ENCODE measurements at regions not wholly inside any gene's neighbourhood (a gene's known extent, or its start where the extent isn't known, plus 50 kb on each side); places are given as distances from the start of the nearest gene placed in this dataset.

DNA sequence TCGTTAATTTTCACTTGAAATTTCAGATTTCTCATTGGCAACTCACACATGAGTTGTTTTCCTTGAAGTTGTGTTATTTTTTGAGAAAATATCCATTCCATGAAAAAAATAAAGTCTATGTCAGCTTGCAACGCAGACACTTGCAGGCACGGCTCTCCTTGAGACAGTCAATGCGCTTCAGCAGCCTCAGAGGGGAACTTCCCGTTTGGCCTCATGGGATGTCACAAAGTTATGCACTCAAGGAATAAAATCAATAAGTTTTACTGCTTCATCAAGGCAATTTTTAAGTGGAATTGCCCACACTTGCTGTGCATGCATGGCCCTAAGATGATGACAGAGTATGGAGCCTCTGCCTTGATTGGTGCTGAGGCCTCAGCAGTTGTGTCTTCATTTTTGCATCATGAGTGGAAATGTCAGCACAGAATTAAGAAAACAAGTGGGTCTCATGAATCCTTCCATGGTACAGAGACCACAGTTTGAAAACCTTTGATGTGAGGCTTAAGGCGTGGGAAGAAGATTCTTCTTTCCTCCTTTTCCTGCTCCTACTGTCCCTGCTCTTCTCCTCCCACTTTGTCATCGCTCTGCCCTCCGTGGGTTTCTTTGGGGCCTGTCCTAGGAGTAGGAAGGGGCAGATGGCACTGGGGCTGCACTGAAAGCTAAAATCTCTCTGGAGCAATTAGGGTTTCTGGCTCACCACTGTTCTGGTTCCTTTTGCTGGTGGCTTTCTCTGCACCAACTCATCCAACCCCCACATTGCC lies 509.0 kb upstream of the B3GAT1 start:
- no peaks in the 10 kb centered on the region for H3K4me1 Mint-ChIP-seq (ENCODE audit: low read depth)
- H3K27me3 Mint-ChIP-seq (ENCODE audit: low read depth) = peaks cover 21% of the 10 kb centered on the region
- H3K27ac Mint-ChIP-seq = no peak overlapping the region
- no peak for DNase-seq
- no peak overlapping the region for H3K4me3 Mint-ChIP-seq
- no peaks in the 10 kb centered on the region for H3K36me3 Mint-ChIP-seq (ENCODE audit: insufficient read depth in 2 of 2)
- ATAC-seq (replicated peaks in 1 of 2) = no peak
- peaks cover 3 to 4% of the 10 kb centered on the region in 2 donors for H3K9me3 Mint-ChIP-seq

DNA sequence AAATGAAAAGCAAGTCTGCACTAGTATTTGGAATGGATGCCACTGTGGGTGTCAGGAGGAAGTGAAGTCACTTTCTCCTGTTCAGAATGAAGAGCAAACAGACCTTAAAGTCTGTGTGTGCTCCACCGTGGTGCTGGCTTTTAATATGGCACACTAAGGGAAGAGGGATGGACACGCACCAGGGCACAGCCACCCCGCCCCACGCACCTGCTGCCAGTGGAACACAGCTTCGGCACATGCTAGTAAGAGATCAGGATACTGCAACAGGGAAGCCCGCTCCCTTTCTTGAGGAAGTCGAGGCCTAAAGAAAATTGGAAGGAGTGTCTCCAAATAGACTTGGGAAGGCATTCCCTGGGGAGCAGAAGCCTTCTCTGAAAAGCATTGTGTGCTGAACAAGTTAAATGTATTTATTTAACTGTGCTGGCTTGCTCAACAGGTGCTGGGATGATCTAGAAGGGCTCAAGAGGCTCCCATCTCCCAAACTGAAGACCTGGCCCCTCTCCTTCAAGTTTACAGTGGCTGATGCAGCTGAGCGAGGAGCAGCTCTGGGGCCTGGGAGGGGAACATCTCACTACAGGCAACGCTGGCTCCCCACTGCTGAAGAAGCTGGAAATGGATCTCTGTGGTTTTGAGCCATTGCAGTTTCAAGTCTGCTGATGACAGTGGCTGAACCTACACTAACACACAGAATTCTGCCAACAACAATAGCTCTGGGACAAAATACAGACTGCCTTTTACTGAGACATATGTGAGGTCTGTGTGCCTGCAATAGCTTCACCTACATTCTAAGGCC lies 504.6 kb upstream of the B3GAT1 start:
- Mint-ChIP-seq H3K27ac (no peak overlapping the region), H3K9me3 (no peaks in the 10 kb centered on the region), H3K36me3 (ENCODE audit: insufficient read depth in 2 of 2) (no peaks in the 10 kb centered on the region), H3K4me3 (no peak overlapping the region), H3K4me1 (ENCODE audit: low read depth) (no peaks in the 10 kb centered on the region), H3K27me3 (ENCODE audit: low read depth) (peaks cover 26% of the 10 kb centered on the region)
- ATAC-seq (replicated peaks in 1 of 2) (no peak), DNase-seq (no peak)

DNA sequence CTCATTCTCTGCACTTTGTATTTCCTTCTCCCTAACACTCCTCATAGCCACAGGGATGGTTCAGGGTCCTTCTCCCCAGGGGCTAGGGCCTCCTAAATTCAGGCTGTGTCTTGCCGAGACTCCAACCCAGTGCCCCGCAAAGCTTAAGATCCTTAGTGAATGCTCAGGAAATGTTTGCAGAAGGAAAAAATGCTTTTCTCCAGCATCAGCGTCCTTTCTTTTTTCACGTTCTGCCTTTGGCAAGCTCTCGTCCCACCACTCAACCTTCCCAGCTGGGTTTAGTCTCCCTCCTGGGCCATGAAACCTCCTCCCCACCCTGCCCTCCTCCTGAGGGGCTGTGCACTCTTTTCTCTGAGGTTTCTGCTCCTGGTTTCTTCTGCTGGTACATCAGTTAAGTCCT lies 503.8 kb upstream of the B3GAT1 start:
- Mint-ChIP-seq H3K36me3 (ENCODE audit: insufficient read depth in 2 of 2) (no peaks in the 10 kb centered on the region), H3K27me3 (ENCODE audit: low read depth) (peaks cover 26% of the 10 kb centered on the region), H3K27ac (no peak overlapping the region), H3K4me3 (no peak overlapping the region), H3K9me3 (no peaks in the 10 kb centered on the region), H3K4me1 (ENCODE audit: low read depth) (no peaks in the 10 kb centered on the region)
- DNase-seq (no peak), ATAC-seq (replicated peaks in 1 of 2) (no peak)

DNA sequence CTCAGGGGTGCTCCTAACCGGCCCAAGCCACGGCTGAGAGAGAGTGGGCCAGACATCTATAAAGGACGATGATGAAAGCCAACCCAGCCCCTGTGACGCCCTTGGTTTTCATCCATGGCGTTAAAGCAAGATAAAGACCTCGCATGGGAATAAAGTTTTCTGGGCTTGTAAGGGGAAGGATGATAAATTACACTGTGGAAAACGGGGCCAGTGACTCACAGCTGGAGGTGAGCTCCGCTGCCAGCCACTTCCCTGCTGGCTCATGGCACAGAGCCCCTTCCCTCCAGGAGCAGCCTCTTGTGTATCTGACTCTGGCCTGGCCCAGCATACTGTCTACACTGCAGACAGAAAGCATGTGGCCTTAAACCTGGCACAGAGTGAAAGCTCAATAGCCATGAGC lies 503.2 kb upstream of the B3GAT1 start:
- Mint-ChIP-seq H3K4me3 (no peak overlapping the region), H3K27ac (no peak overlapping the region), H3K36me3 (ENCODE audit: insufficient read depth in 2 of 2) (no peaks in the 10 kb centered on the region), H3K4me1 (ENCODE audit: low read depth) (no peaks in the 10 kb centered on the region), H3K27me3 (ENCODE audit: low read depth) (peaks cover 21% of the 10 kb centered on the region), H3K9me3 (no peaks in the 10 kb centered on the region)
- ATAC-seq (replicated peaks in 1 of 2) (no peak), DNase-seq (no peak)

DNA sequence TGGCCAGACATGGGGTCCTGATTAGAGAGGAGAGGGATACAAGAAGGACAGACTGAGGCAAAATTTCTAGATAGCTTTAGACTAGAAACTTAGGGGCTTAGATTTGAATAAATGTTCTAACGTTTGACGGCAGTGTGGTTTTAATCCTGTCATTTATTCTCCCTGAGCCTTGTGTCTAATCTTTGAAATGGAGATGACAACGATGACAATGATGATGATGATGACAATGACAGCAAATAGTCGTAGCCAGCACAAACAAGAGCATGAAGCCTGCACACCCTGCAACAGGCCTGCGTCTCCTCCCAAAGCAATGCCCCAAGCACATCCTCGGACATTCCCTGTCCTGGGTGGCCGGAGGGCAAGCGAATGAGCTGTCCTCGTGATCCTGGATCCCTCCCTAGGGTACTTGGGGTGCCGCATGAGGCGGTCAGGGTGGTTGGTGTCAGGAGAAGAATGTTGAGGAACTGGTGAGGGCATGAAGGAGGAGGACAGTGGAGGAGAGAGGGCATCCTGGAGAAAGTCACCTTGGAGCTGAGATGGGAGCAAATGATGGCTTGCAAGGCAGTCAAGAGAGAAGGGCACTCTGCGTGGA lies 502.1 kb upstream of the B3GAT1 start:
- no peaks in the 10 kb centered on the region for H3K36me3 Mint-ChIP-seq (ENCODE audit: insufficient read depth in 2 of 2)
- H3K9me3 Mint-ChIP-seq = no peaks in the 10 kb centered on the region
- H3K4me3 Mint-ChIP-seq = no peak overlapping the region
- no peaks in the 10 kb centered on the region for H3K4me1 Mint-ChIP-seq (ENCODE audit: low read depth)
- ATAC-seq (replicated peaks in 1 of 2) (no peak), DNase-seq (no peak)
- H3K27ac Mint-ChIP-seq = no peak overlapping the region
- H3K27me3 Mint-ChIP-seq (ENCODE audit: low read depth) = peaks cover 10% of the 10 kb centered on the region

DNA sequence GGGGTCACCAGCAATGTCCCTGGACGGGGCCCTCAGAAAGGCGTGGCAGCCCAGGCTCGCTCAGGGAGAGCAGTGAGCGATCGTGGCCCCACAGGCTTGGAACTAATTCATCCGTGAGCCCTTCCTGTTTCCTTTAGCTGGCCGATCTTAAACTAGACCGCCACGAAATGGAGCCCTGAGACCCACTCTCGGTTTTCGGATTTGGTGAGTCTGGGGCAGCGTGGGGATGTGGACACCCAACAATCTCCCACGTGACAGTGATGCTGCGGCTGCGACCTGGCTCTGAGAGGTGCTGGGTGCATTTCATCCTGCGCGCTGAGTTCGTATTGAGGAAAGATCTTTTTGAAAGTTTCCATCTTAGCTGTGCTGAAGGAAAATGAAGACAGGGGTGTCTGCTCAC lies 501.3 kb upstream of the B3GAT1 start:
- no peak overlapping the region for H3K4me3 Mint-ChIP-seq
- DNase-seq (no peak), ATAC-seq (replicated peaks in 1 of 2) (no peak)
- H3K27me3 Mint-ChIP-seq (ENCODE audit: low read depth) = peaks cover 5% of the 10 kb centered on the region
- H3K36me3 Mint-ChIP-seq (ENCODE audit: insufficient read depth in 2 of 2) = no peaks in the 10 kb centered on the region
- no peaks in the 10 kb centered on the region for H3K4me1 Mint-ChIP-seq (ENCODE audit: low read depth)
- H3K27ac Mint-ChIP-seq = no peak overlapping the region
- no peaks in the 10 kb centered on the region for H3K9me3 Mint-ChIP-seq

DNA sequence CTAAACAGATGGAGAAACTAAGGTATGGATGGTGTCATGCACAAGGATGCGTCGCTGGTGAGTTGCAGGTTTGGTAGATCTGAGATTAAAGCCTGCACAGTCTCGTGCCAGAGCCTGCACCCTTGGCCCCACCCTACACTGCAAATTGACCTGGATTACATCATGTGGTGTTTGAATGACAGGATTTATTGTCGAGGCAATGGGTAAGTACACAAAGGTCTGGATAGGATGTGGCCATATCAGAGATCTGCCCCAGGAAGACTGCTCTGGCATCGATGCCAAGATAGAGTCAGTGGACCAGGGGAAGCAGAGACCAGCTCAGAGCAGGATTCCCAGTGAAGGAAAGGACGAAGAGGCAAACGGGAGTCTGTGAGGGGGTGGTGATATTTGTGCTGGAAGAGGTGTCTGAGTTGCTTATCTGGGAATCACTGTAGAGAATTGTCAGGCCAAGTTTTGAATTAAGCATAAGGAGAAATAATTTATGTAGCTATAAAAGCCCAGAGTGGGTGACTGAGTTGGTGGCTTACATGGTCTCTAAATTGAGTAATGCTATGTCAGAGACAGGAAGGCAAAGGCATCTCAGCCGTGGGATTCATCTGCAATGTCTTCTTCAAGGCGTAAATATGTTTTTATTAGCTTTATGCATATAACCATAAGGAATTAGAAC lies 499.6 kb upstream of the B3GAT1 start:
- no peak overlapping the region for H3K27ac Mint-ChIP-seq
- ATAC-seq (replicated peaks in 1 of 2) = no peak
- no peaks in the 10 kb centered on the region for H3K9me3 Mint-ChIP-seq
- H3K4me1 Mint-ChIP-seq (ENCODE audit: low read depth) = no peaks in the 10 kb centered on the region
- DNase-seq = no peak
- peaks cover 5% of the 10 kb centered on the region for H3K27me3 Mint-ChIP-seq (ENCODE audit: low read depth)
- no peak overlapping the region for H3K4me3 Mint-ChIP-seq
- H3K36me3 Mint-ChIP-seq (ENCODE audit: insufficient read depth in 2 of 2) = no peaks in the 10 kb centered on the region

DNA sequence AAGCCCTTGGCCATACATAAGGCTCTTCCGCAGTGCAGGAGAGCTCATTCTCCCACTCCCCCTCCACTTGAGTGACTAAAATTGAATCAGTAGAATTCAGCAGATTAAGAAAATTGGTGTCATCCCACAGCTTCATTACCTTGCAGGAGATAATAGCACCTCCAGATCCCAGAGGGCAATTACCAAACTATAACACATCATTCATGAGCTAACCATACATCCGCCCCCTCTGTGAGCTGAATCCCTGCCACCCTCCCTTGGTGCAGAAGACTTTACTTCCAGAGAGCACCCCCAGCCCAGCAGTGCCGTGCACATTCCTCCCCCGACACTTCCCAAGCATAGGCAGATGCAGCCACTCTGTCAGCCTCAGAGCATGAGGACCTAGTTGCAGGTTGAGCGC lies 496.5 kb upstream of the B3GAT1 start:
- no peak for ATAC-seq (replicated peaks in 1 of 2)
- no peak overlapping the region for H3K27ac Mint-ChIP-seq

DNA sequence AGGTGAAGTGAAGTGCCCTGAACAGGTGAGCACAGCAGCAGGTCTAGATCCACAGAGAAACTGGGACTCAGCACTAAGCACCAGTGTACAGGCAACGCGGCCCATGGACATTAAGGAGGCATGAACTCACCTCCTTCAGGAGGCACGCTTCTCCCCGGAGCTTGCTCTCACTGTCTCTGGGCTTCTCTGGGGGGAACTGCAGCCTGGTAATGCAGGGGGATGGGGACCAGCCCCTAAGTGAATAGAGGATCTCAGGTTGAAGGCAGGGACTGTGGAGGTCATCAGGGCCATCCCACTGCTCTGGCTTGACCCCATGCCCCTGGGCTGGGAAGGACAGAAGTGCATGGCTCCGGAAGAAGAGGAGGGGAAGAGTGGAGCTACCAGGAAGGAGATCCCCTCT lies 495.6 kb upstream of the B3GAT1 start:
- Mint-ChIP-seq H3K27ac (no peak overlapping the region), H3K9me3 (no peaks in the 10 kb centered on the region), H3K4me1 (ENCODE audit: low read depth) (no peaks in the 10 kb centered on the region), H3K36me3 (ENCODE audit: insufficient read depth in 2 of 2) (no peaks in the 10 kb centered on the region), H3K27me3 (ENCODE audit: low read depth) (peaks cover 8% of the 10 kb centered on the region), H3K4me3 (no peak overlapping the region)
- no peak for DNase-seq
- ATAC-seq (replicated peaks in 1 of 2) = no peak

More for the DNA sequence above, 496.5 kb upstream of the B3GAT1 start:
- H3K27me3 Mint-ChIP-seq (ENCODE audit: low read depth) = peaks cover 12% of the 10 kb centered on the region
- no peak for DNase-seq
- H3K4me3 Mint-ChIP-seq = no peak overlapping the region
- H3K4me1 Mint-ChIP-seq (ENCODE audit: low read depth) = no peaks in the 10 kb centered on the region
- no peaks in the 10 kb centered on the region for H3K9me3 Mint-ChIP-seq
- no peaks in the 10 kb centered on the region for H3K36me3 Mint-ChIP-seq (ENCODE audit: insufficient read depth in 2 of 2)

DNA sequence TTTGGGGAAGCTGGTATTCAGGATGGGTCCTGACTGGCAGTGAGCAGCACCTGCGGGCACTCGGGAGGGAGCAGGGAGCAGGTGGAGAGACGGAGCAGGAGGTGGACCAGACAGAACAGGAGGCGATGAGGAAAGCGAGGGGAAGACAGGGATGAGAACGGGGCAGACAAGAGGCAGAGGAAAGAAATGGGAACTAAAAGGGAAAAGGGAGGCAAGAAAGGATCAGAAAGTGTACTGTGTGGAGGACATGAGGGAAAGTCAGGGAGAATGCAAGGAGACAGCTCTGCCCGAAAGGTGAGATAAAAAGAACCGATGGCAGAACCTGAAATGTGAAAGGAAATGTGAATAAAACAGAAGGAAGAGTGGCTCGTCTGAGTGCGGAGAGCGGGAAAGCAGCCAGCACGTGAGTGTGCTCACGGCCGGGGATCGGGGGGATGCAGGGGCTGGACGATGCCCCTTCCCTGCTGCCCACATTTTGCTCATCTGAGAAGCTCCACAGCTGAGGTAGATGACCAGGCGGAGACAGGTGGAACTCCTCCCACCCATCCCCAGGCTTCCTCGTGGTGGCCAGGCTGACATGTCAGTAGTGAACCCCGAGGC lies 494.4 kb upstream of the B3GAT1 start:
- H3K4me3 Mint-ChIP-seq = no peak overlapping the region
- no peaks in the 10 kb centered on the region for H3K9me3 Mint-ChIP-seq
- no peaks in the 10 kb centered on the region for H3K36me3 Mint-ChIP-seq (ENCODE audit: insufficient read depth in 2 of 2)
- H3K27ac Mint-ChIP-seq = no peak overlapping the region
- no peaks in the 10 kb centered on the region for H3K4me1 Mint-ChIP-seq (ENCODE audit: low read depth)
- no peak for ATAC-seq (replicated peaks in 1 of 2)
- no peak for DNase-seq
- H3K27me3 Mint-ChIP-seq (ENCODE audit: low read depth) = peaks cover 18% of the 10 kb centered on the region

DNA sequence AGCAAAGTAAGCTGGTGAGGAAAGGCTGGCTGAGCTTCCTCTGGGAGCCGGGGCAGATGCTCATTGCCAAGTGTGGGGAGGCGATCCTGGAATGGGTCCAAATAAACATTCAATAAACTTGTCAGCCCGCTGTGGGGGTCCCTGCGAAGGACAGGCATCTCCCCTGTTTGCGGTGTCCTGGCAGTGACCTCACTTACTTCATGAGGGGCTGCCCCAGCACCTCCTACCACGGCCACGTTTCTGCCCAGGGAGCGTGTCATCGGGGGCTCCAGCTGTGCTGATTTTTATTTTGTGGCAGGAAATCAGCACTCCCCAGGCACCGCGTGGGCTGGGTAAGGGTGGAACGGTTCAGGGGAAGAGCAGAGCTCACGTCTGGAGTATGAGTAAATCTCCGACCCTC lies 493.9 kb upstream of the B3GAT1 start:
- Mint-ChIP-seq H3K4me3 (no peak overlapping the region), H3K27ac (no peak overlapping the region), H3K36me3 (ENCODE audit: insufficient read depth in 2 of 2) (no peaks in the 10 kb centered on the region), H3K4me1 (ENCODE audit: low read depth) (no peaks in the 10 kb centered on the region), H3K27me3 (ENCODE audit: low read depth) (peaks cover 23% of the 10 kb centered on the region), H3K9me3 (no peaks in the 10 kb centered on the region)
- no peak for DNase-seq
- ATAC-seq (replicated peaks in 1 of 2) = no peak

DNA sequence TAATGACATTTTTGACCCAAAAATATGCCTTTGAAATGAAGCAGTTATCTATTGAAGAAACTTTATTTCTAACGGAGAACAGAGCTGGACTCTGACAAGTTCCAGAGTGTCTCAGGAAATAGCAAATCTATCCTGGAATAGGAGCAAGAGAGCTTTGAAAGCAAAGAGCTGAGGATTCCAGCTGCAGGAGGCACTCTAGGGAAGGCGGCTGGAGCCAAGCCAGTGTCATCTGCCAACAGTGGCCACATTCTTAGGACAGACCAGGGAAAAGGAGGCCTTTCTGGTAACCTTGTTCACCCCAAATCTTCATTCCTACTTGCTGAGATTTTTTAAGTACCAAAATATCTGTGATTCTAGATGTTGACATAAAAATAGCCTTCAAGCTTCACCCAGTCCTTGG lies 493.5 kb upstream of the B3GAT1 start:
- ATAC-seq (replicated peaks in 1 of 2) (no peak), DNase-seq (no peak)
- Mint-ChIP-seq H3K36me3 (ENCODE audit: insufficient read depth in 2 of 2) (no peaks in the 10 kb centered on the region), H3K4me1 (ENCODE audit: low read depth) (no peaks in the 10 kb centered on the region), H3K27ac (no peak overlapping the region), H3K9me3 (no peaks in the 10 kb centered on the region), H3K27me3 (ENCODE audit: low read depth) (peaks cover 25% of the 10 kb centered on the region), H3K4me3 (no peak overlapping the region)

Data from activated T-cell treated with anti-CD3 and anti-CD28 coated beads, Interleukin-2, amount 50 U/mL, for 72 hours (primary cell).